HL-60 (cell line): ENCODE measurements at regions not wholly inside any gene's neighbourhood (a gene's known extent, or its start where the extent isn't known, plus 50 kb on each side); places are given as distances from the start of the nearest gene placed in this dataset.

Source experiments
- DNase-seq, 2 experiments: peaks; one replicate each; pipeline ENCODE4 v3.0.0-alpha.2; 2010 to 2020; ENCODE audit warnings: low read depth in 1 of 2, low spot score in 1 of 2
- H3K27ac ChIP-seq: fragments of 250-450 bp; sonication (Bioruptor Pico); replicated peaks from 2 replicates; pipeline ENCODE4 v1.5.1; 2020; ENCODE audit warnings: mild to moderate bottlenecking, moderate library complexity
- H3K27me3 ChIP-seq: fragments of 250-450 bp; sonication (Bioruptor Pico); 2 replicates; pipeline ENCODE4 v1.5.1; 2021; ENCODE audit warnings: mild to moderate bottlenecking, moderate library complexity; ENCODE audit not compliant: insufficient read depth, poor library complexity, severe bottlenecking
- H3K4me3 ChIP-seq: replicated peaks from 2 replicates; pipeline ENCODE4 v1.5.1; 2011; ENCODE audit warnings: mild to moderate bottlenecking, control low read depth, low read length; ENCODE audit not compliant: insufficient read depth
- CTCF ChIP-seq: IDR thresholded peaks from one replicate; pipeline ENCODE4 v1.5.1; 2011; ENCODE audit warnings: low read length, control low read depth, inconsistent platforms; ENCODE audit not compliant: insufficient read depth
- GABPA ChIP-seq: IDR thresholded peaks from 2 replicates; pipeline ENCODE4 v1.6.1; 2012; ENCODE audit warnings: low read depth
- POLR2AphosphoS5 ChIP-seq: IDR thresholded peaks from 2 replicates; pipeline ENCODE4 v1.6.1; 2012; ENCODE audit warnings: low read depth
- REST ChIP-seq: IDR thresholded peaks from 2 replicates; pipeline ENCODE4 v1.6.1; 2012; ENCODE audit warnings: low read depth; ENCODE audit not compliant: insufficient replicate concordance
- SPI1 ChIP-seq: IDR thresholded peaks from 2 replicates; pipeline ENCODE4 v1.6.1; 2012; ENCODE audit warnings: low read depth, mild to moderate bottlenecking, borderline replicate concordance

- Histone ChIP-seq H3K27me3 (no peaks in the 10 kb centered on the region), H3K4me3 (no peak overlapping the region), H3K27ac (no peak overlapping the region)
- DNase-seq: peak in 1 of 2 experiments; percentile 7
- TF ChIP-seq POLR2AphosphoS5: no peak
Observed at GRCh38 chr6:4649728-4650127, 126.5 kb upstream of the CDYL start.

GRCh38 chr6:4647414-4648365 is 128.5 kb upstream of the CDYL start:
- Histone ChIP-seq H3K4me3 (no peak overlapping the region), H3K27ac (no peak overlapping the region), H3K27me3 (no peaks in the 10 kb centered on the region)
- peak in 1 of 2 experiments; percentile 2 for DNase-seq
- TF ChIP-seq REST (no peak), SPI1 (no peak), GABPA (no peak), POLR2AphosphoS5 (no peak), CTCF (no peak)

GRCh38 chr6:4645713-4646360 is 130.4 kb upstream of the CDYL start:
- no peaks in the 10 kb centered on the region for H3K27me3 ChIP-seq
- no peak overlapping the region for H3K4me3 ChIP-seq
- DNase-seq: no peak
- no peak overlapping the region for H3K27ac ChIP-seq
- no peak for TF ChIP-seq CTCF
- TF ChIP-seq REST: no peak
- no peak for TF ChIP-seq SPI1
- TF ChIP-seq POLR2AphosphoS5: no peak

GRCh38 chr6:4644996-4645395 is 131.2 kb upstream of the CDYL start:
- TF ChIP-seq SPI1 (no peak), POLR2AphosphoS5 (no peak)

More at GRCh38 chr6:4644996-4645395, 131.2 kb upstream of the CDYL start:
- no peak overlapping the region for H3K27ac ChIP-seq
- H3K4me3 ChIP-seq: no peak overlapping the region
- no peaks in the 10 kb centered on the region for H3K27me3 ChIP-seq
- DNase-seq: no peak
